ENCODE measurements at regions not wholly inside any gene's neighbourhood (a gene's known extent, or its start where the extent isn't known, plus 50 kb on each side); places are given as distances from the start of the nearest gene placed in this dataset.

DNA sequence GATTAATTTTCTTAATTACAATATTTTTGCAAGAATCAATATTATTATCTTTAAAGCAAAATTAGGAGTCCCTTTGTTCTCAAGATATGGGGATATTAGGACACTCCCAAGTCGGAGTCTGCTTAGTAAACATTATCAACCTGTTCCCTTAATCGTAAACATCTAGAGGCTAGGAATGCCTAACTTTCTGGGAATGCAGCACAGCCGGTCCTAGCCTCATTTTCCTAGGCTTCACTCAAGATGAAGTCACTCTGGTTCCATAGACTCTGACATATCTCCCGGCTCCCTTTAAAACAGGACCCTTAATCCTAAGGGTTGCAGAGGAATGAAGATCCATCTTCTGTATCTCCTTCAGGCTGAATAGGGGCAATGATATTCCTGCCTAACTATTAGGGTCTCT is 367.6 kb downstream of the GPM6A start (continued):
- TF ChIP-seq CDX4 (CRISPR knock-in tag; IDR thresholded peaks at IDR 0.05; ENCODE audit: borderline replicate concordance) = no peak
- TF ChIP-seq ZNF263 (CRISPR knock-in tag; IDR thresholded peaks at IDR 0.05; ENCODE audit: low read depth) = no peak

- Mint-ChIP-seq H3K9me3 (peaks cover 9% of the 10 kb centered on the region), H3K4me3 (no peak overlapping the region), H3K27ac (no peak overlapping the region), H3K36me3 (no peaks in the 10 kb centered on the region), H3K27me3 (ENCODE audit: low read depth) (peaks cover 4% of the 10 kb centered on the region; the same call in 1 of the 2 replicates), H3K4me1 (peaks cover 26% of the 10 kb centered on the region)
- ChIA-PET CTCF (no interaction called here), POLR2A (no interaction called here)
- ATAC-seq = no peak
- no peak for DNase-seq (ENCODE audit: low spot score)
- TF ChIP-seq CDX4 (CRISPR knock-in tag; IDR thresholded peaks at IDR 0.05; ENCODE audit: borderline replicate concordance) (no peak), SP1 (CRISPR knock-in tag; conservative IDR thresholded peaks at IDR 0.05) (no peak), SMAD3 (CRISPR knock-in tag; IDR thresholded peaks at IDR 0.05; ENCODE audit: borderline replicate concordance) (no peak), ZNF532 (CRISPR knock-in tag; IDR thresholded peaks at IDR 0.05; ENCODE audit: borderline replicate concordance) (no peak), ARID4B (CRISPR knock-in tag; IDR thresholded peaks at IDR 0.05; ENCODE audit: borderline replicate concordance) (no peak), IRF2 (CRISPR knock-in tag; IDR thresholded peaks at IDR 0.05; ENCODE audit: borderline replicate concordance, low read depth) (no peak), ZBTB21 (CRISPR knock-in tag; IDR thresholded peaks at IDR 0.05; ENCODE audit: borderline replicate concordance) (no peak), AFF4 (CRISPR knock-in tag; IDR thresholded peaks at IDR 0.05; ENCODE audit: borderline replicate concordance) (no peak), CBFB (CRISPR knock-in tag; IDR thresholded peaks at IDR 0.05; ENCODE audit: low read depth) (no peak), JAZF1 (CRISPR knock-in tag; IDR thresholded peaks at IDR 0.05) (no peak), NR3C1 (CRISPR knock-in tag; conservative IDR thresholded peaks at IDR 0.05; ENCODE audit: low read depth) (no peak), ZNF263 (CRISPR knock-in tag; IDR thresholded peaks at IDR 0.05; ENCODE audit: low read depth) (no peak), JUN (CRISPR knock-in tag; IDR thresholded peaks at IDR 0.05) (no peak), ZNF219 (CRISPR knock-in tag; IDR thresholded peaks at IDR 0.05; ENCODE audit: borderline replicate concordance) (no peak), OVOL2 (CRISPR knock-in tag; IDR thresholded peaks at IDR 0.05; ENCODE audit: borderline replicate concordance) (no peak)
- TF ChIP-seq, protein P1, sequence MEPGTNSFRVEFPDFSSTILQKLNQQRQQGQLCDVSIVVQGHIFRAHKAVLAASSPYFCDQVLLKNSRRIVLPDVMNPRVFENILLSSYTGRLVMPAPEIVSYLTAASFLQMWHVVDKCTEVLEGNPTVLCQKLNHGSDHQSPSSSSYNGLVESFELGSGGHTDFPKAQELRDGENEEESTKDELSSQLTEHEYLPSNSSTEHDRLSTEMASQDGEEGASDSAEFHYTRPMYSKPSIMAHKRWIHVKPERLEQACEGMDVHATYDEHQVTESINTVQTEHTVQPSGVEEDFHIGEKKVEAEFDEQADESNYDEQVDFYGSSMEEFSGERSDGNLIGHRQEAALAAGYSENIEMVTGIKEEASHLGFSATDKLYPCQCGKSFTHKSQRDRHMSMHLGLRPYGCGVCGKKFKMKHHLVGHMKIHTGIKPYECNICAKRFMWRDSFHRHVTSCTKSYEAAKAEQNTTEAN (CRISPR knock-in tag; IDR thresholded peaks at IDR 0.05) = no peak
- TF ChIP-seq, protein P2, sequence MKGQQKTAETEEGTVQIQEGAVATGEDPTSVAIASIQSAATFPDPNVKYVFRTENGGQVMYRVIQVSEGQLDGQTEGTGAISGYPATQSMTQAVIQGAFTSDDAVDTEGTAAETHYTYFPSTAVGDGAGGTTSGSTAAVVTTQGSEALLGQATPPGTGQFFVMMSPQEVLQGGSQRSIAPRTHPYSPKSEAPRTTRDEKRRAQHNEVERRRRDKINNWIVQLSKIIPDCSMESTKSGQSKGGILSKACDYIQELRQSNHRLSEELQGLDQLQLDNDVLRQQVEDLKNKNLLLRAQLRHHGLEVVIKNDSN (CRISPR knock-in tag; IDR thresholded peaks at IDR 0.05) = no peak
Measured at GRCh38 chr4:175447016-175447415, 365.0 kb downstream of the GPM6A start.

Data from WTC11 (cell line).